H1 (cell line): ENCODE measurements at regions not wholly inside any gene's neighbourhood (a gene's known extent, or its start where the extent isn't known, plus 50 kb on each side); places are given as distances from the start of the nearest gene placed in this dataset.

Experiments
- CHD7 ChIP-seq: fragments of 300-600 bp; sonication (generic); IDR thresholded peaks from 2 replicates; pipeline ENCODE4 v1.7.1; 2012; ENCODE audit warnings: low read length, moderate library complexity, mild to moderate bottlenecking, inconsistent platforms; ENCODE audit not compliant: insufficient replicate concordance

- peak; percentile 24 for TF ChIP-seq CHD7
Measured at GRCh38 chr4:123158576-123158975, 236.2 kb upstream of the NUDT6 start (continued).
